ENCODE measurements at regions not wholly inside any gene's neighbourhood (a gene's known extent, or its start where the extent isn't known, plus 50 kb on each side); places are given as distances from the start of the nearest gene placed in this dataset.
A peak's percentile ranks its signal among the peaks of the same experiment; 100 is the strongest.

DNA sequence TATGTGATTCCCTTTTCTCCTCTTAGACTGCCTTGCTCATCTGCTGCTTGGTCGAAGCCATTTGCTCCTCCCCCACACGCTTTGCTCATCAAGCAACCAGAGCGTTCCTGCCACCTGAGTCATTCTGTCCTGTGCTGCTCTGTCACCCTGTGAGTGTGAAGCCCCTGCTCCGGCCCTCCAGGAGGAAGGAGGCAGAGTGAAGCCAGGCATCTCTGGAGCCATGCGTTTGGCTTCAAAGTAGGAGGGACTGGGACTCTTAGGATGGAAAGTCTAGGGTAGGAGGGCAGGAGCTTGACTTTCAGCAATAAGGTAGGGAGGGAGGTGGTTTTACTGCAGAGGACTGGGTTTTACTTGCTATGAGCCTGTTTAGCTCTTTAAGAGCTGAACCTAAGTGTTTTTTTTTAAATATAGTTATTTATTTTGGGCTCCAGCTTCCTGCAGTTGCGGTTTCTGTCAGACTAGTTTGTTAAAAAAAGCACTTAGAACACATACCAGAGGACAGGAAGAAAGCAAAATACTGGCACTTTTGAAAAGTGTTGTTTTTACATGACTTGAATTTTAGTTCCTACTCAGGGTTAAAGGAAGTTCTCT is 63.6 kb downstream of the SPINK2 start:
- H3K9me3 Mint-ChIP-seq (ENCODE audit: low read depth), result no peaks in the 10 kb centered on the region
- H3K4me3 Mint-ChIP-seq, result peak overlapping the region; percentile 49
- ChIA-PET CTCF (interaction anchor here (0.6 to 3.3 kb wide), 6 partner anchors 37 to 181 kb away, joined by 3 to 15 read pairs (median 3); no protein-coding TSS in a partner anchor), POLR2A (interaction anchor here (1.0 kb wide), 1 partner anchor 35 kb away, joined by 3 read pairs; no protein-coding TSS in a partner anchor)
- ATAC-seq (peak; percentile 98), DNase-seq (peak; percentile 92)
- peak overlapping the region; percentile 91 for H3K27ac Mint-ChIP-seq
- intact Hi-C loops (cut with DNase I, micrococcal nuclease), result loop anchor here (1.0 to 5.0 kb wide), 8 partner anchors 35 to 219 kb away; partner anchors contain the start of genes HOPX (in 1 of the 2), NOA1 (in 1 of the 2), POLR2B (in 1 of the 2) and REST (in 1 of the 2)
- no peaks in the 10 kb centered on the region for H3K36me3 Mint-ChIP-seq (ENCODE audit: low read depth)
- H3K4me1 Mint-ChIP-seq, result peaks cover 59% of the 10 kb centered on the region
- H3K27me3 Mint-ChIP-seq, result no peaks in the 10 kb centered on the region

DNA sequence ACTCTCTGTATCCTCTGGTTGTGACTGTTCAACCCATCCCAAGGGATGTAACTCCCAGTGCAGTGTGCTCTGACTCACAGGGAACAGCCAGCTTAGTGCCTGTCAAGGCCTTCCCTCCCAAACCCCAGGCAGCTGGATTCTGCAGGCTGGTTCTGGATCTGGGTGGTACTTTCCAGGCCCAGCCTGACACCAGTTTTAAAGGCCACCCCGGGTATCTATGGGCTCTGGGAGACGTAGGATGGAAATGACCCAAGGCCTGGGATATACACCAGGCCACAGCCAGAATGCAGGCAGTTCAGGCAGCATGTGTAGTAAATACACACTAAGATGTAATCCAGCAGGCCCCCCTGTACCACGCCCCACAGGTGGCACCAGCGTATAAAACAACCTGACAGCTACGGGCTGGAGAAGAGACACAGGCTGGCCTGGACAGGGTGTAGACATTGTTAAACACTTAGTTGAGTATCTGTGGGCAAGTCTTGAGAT is 64.2 kb downstream of the SPINK2 start:
- ChIA-PET POLR2A (no interaction called here), CTCF (interaction anchor here (0.5 to 3.3 kb wide), 5 partner anchors 9 to 181 kb away, joined by 3 to 15 read pairs (median 4); no protein-coding TSS in a partner anchor)
- DNase-seq (peak; percentile 58), ATAC-seq (peak; percentile 67)
- H3K9me3 Mint-ChIP-seq (ENCODE audit: low read depth), result no peaks in the 10 kb centered on the region
- H3K36me3 Mint-ChIP-seq (ENCODE audit: low read depth), result no peaks in the 10 kb centered on the region
- H3K4me1 Mint-ChIP-seq, result peaks cover 52% of the 10 kb centered on the region
- peak overlapping the region; percentile 49 for H3K4me3 Mint-ChIP-seq
- no peaks in the 10 kb centered on the region for H3K27me3 Mint-ChIP-seq
- peak overlapping the region; percentile 91 for H3K27ac Mint-ChIP-seq
- intact Hi-C loops (cut with DNase I, micrococcal nuclease), result loop anchor here (1.0 to 5.0 kb wide), 7 partner anchors 34 to 220 kb away; partner anchors contain the start of genes NOA1 (in 1 of the 2), POLR2B (in 1 of the 2) and REST (in 1 of the 2)

DNA sequence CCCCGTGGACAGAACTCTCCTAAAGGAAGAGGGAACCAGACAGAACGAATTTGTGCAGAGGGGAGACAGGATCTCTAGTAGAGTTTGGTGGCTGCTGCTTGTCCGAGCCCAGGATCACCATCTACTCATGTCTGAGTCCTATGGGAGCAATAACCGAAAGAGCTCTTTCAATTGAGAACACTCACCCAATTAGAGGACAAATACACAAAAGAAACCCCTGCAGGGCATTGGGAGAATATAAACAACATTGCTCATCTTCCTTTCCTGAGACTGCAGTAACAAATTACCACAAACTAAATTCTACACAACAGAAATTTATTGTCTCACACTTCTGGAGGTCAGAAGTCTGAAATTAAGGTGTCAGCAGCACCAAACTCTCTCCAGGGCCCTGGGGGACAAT is 65.6 kb downstream of the SPINK2 start:
- Mint-ChIP-seq H3K4me3 (no peak overlapping the region), H3K36me3 (ENCODE audit: low read depth) (no peaks in the 10 kb centered on the region), H3K4me1 (peaks cover 46% of the 10 kb centered on the region), H3K9me3 (ENCODE audit: low read depth) (no peaks in the 10 kb centered on the region), H3K27ac (no peak overlapping the region), H3K27me3 (no peaks in the 10 kb centered on the region)
- ChIA-PET CTCF (interaction anchor here (0.6 kb wide), 1 partner anchor 23 kb away, joined by 3 read pairs; no protein-coding TSS in a partner anchor), POLR2A (no interaction called here)
- ATAC-seq (no peak), DNase-seq (no peak)
- intact Hi-C loops (cut with DNase I, micrococcal nuclease), result loop anchor here (2.0 to 5.0 kb wide), 6 partner anchors 33 to 221 kb away; partner anchors contain the start of genes NOA1 (in 1 of the 2), POLR2B (in 1 of the 2) and REST (in 1 of the 2)

DNA sequence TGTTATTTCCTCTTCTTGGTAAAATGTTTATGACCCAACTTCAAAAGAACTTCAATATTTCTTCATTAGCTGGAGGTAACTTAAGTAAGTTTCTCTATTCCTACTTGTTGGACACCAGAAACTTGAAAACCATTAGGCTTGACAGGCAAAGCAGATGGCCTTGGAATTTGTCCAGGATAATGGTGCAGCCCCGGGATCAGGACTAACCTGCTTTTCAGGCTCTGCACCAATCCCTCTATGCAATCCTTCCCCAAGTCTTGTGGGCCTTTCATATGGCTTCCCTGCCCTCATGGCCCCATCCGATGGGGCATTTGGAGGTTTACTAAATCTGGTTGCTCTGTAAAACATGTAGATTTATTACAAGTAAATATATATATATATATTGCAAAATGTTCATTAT is 68.5 kb downstream of the SPINK2 start:
- Mint-ChIP-seq H3K9me3 (ENCODE audit: low read depth) (peaks cover 4% of the 10 kb centered on the region), H3K4me1 (peaks cover 28% of the 10 kb centered on the region), H3K4me3 (no peak overlapping the region), H3K27me3 (no peaks in the 10 kb centered on the region), H3K27ac (no peak overlapping the region), H3K36me3 (ENCODE audit: low read depth) (no peaks in the 10 kb centered on the region)
- intact Hi-C loops (cut with DNase I, micrococcal nuclease), result no loop called here
- ATAC-seq (no peak), DNase-seq (no peak)
- POLR2A ChIA-PET, result interaction anchor here (0.6 kb wide), 1 partner anchor 52 kb away, joined by 5 read pairs; no protein-coding TSS in a partner anchor
- CTCF ChIA-PET, result no interaction called here

DNA sequence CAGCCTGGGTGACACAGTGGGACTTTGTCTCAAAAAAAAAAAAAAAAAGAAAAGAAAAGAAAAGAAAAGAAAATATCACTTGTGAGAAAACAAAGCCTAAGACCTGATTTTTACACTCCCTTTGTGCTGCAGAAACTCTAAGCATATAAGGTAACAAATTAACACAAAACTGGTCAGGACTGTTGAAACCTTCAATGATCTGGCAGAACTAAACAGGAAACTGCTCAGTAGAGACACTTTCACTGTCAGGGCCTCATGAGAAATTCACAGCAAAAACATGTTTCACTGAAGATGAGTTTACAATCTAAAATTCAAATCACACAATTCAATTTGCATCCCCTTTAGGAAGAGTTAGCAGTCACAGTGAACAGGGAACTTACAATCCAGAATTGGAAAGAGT is 69.1 kb upstream of the HOPX start:
- no peak for ATAC-seq
- H3K27me3 Mint-ChIP-seq, result no peaks in the 10 kb centered on the region
- DNase-seq, result no peak
- H3K4me3 Mint-ChIP-seq, result no peak overlapping the region
- intact Hi-C loops (cut with DNase I, micrococcal nuclease), result no loop called here
- peaks cover 4% of the 10 kb centered on the region for H3K9me3 Mint-ChIP-seq (ENCODE audit: low read depth)
- ChIA-PET POLR2A (no interaction called here), CTCF (no interaction called here)
- H3K36me3 Mint-ChIP-seq (ENCODE audit: low read depth), result no peaks in the 10 kb centered on the region
- H3K27ac Mint-ChIP-seq, result no peak overlapping the region
- H3K4me1 Mint-ChIP-seq, result peaks cover 3% of the 10 kb centered on the region

DNA sequence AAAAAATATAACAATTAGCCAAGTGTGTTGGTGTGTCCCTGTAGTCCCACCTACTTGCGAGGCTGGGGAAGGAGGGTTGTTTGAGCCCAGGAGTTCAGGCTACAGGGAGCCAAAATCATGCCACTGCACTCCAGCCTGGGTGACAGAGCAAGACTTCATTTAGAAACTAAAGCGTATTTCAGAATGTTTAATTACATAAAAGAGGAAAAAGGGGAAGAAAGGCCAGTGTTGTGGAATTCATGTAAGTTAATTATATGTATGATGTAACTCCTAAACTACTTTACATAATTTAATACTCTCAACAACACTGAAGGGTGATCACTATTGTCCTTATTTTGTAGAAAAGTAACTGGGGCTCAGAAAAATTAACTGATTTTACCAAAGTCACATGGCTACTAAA is 67.2 kb upstream of the HOPX start:
- H3K27me3 Mint-ChIP-seq, result no peaks in the 10 kb centered on the region
- ChIA-PET POLR2A (no interaction called here), CTCF (no interaction called here)
- peak overlapping the region; percentile 58 for H3K27ac Mint-ChIP-seq
- intact Hi-C loops (cut with DNase I, micrococcal nuclease), result no loop called here
- H3K4me1 Mint-ChIP-seq, result peaks cover 19% of the 10 kb centered on the region
- H3K36me3 Mint-ChIP-seq (ENCODE audit: low read depth), result no peaks in the 10 kb centered on the region
- DNase-seq, result no peak
- ATAC-seq, result no peak
- H3K9me3 Mint-ChIP-seq (ENCODE audit: low read depth), result peaks cover 4% of the 10 kb centered on the region
- H3K4me3 Mint-ChIP-seq, result no peak overlapping the region

DNA sequence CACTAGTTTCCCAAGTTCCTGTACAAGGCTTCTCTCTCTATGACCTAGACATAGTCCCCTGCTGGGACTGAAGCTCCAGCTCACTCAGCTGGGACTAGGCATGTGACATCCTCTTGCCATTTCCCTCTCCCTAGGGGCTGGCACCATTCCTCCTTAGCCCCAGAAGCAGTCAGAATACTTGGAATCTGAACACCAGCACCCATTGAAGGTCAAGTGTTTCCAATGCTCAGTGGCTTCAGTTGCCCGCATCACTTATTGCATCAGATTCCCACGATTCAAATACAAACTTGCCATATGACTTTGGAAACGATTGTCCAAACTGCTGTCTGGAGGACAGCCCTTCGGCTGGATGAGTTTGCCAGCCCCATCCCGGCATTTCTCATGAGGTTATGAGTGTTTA is 65.5 kb upstream of the HOPX start:
- Mint-ChIP-seq H3K4me3 (no peak overlapping the region), H3K27ac (no peak overlapping the region), H3K36me3 (ENCODE audit: low read depth) (no peaks in the 10 kb centered on the region), H3K4me1 (peaks cover 19% of the 10 kb centered on the region), H3K27me3 (no peaks in the 10 kb centered on the region), H3K9me3 (ENCODE audit: low read depth) (peaks cover 4% of the 10 kb centered on the region)
- intact Hi-C loops (cut with DNase I, micrococcal nuclease), result no loop called here
- CTCF ChIA-PET, result no interaction called here
- POLR2A ChIA-PET, result no interaction called here
- ATAC-seq, result no peak
- no peak for DNase-seq

DNA sequence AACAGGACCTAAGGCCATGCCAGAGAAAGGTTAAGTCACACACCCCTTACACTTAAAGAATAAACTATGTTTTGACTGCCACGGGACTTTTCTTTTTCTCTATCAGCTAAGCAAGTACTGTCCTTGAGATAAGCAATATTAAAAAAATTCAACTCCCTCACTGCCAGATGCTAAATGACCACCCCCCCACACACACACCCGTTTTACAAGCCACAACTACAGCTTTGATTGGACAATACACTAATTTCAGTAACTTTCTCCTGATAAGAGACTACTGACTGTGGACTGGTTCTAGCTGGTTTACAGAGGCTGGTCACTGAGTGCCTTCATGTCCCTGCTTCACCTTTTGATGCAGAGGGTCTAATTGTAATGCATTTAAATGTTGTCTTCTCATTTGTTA is 63.9 kb upstream of the HOPX start:
- intact Hi-C loops (cut with DNase I, micrococcal nuclease), result no loop called here
- DNase-seq (no peak), ATAC-seq (no peak)
- peaks cover 15% of the 10 kb centered on the region for H3K4me1 Mint-ChIP-seq
- H3K27ac Mint-ChIP-seq, result no peak overlapping the region
- no peak overlapping the region for H3K4me3 Mint-ChIP-seq
- H3K27me3 Mint-ChIP-seq, result no peaks in the 10 kb centered on the region
- H3K36me3 Mint-ChIP-seq (ENCODE audit: low read depth), result no peaks in the 10 kb centered on the region
- H3K9me3 Mint-ChIP-seq (ENCODE audit: low read depth), result no peaks in the 10 kb centered on the region
- CTCF ChIA-PET, result no interaction called here
- POLR2A ChIA-PET, result no interaction called here

DNA sequence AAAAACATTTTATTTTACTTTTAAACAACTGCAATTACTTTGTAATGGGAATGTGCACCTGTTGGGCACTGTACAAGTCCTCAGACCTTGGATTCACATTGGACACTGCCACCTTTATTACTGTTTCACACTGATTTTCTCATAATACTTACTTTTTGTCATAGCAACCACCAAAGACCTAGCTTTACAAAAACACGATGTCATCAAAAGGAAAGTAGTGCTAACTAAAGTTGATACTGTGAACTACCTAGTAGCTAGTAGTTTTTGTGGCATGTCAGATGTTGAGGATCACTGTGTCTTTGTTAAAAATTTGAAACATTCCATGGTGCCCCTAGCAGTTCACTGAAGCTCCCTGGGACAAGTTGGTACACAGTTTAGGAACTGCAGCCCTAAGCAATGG is 62.9 kb upstream of the HOPX start:
- POLR2A ChIA-PET, result interaction anchor here (0.6 to 1.0 kb wide), 2 partner anchors 20 to 51 kb away, joined by 3 to 4 read pairs; no protein-coding TSS in a partner anchor
- CTCF ChIA-PET, result interaction anchor here (0.8 kb wide), 1 partner anchor 45 kb away, joined by 3 read pairs; no protein-coding TSS in a partner anchor
- intact Hi-C loops (cut with DNase I, micrococcal nuclease), result no loop called here
- peaks cover 18% of the 10 kb centered on the region for H3K4me1 Mint-ChIP-seq
- ATAC-seq, result peak; percentile 68
- no peak overlapping the region for H3K27ac Mint-ChIP-seq
- no peak for DNase-seq
- H3K27me3 Mint-ChIP-seq, result no peaks in the 10 kb centered on the region
- H3K4me3 Mint-ChIP-seq, result no peak overlapping the region
- H3K36me3 Mint-ChIP-seq (ENCODE audit: low read depth), result no peaks in the 10 kb centered on the region
- H3K9me3 Mint-ChIP-seq (ENCODE audit: low read depth), result no peaks in the 10 kb centered on the region

DNA sequence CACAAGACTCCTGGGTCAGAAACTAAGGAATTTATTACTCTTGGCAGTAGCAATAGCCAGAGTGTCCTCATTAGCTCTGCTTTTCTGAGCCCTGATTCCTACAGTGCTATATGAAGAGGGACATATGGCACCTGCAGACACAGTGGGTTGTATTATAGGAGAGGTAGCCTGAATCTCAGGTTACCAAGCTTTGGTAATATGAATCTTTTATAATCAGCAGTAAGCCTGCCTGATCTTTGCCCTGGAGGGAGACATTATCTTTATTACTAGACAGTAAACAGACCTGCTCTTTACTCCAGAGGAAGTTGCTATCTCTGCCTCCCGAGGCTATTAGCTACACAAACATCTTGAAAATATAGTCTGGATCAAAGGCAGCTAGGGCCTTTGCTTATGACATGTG is 62.5 kb upstream of the HOPX start:
- no peaks in the 10 kb centered on the region for H3K27me3 Mint-ChIP-seq
- CTCF ChIA-PET, result interaction anchor here (0.8 kb wide), 1 partner anchor 46 kb away, joined by 3 read pairs; no protein-coding TSS in a partner anchor
- POLR2A ChIA-PET, result interaction anchor here (1.0 kb wide), 1 partner anchor 20 kb away, joined by 3 read pairs; no protein-coding TSS in a partner anchor

DNA sequence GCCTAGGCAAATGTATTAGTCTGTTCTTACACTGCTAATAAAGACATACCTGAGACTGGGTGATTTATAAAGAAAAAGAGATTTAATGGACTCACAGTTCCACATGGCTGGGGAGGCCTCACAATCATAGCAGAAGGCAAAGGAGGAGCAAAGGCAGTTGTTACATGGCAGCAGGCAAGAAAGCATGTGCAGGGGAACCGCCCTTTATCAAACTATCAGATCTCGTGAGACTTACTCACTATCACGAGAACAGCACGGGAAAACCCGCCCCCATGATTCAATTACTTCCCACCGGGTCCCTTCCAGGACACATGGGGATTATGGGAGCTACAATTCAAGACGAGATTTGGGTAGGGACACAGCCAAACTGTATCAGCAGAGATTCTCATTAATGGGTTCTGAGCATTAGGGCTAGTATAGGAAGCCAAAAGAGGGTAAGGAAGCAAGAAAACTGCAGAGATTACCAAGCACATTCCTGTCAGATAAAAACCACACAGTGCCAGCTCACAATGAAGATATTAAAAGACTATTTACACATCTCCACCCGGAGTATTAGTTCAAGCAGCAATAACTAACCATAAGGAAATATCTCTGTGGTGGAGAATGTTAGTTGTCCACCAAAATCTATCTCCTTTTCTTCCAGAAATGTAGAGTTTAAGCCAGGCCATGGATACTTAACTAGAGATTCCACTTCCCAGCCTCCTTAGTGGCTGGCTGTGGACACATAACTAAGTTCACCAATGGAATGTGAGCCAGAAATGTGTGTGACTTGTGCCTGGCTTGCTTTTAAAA is 61.2 kb upstream of the HOPX start:
- CTCF ChIA-PET, result no interaction called here
- H3K9me3 Mint-ChIP-seq (ENCODE audit: low read depth), result no peaks in the 10 kb centered on the region
- H3K4me1 Mint-ChIP-seq, result peaks cover 28% of the 10 kb centered on the region

More for the DNA sequence above, 62.5 kb upstream of the HOPX start:
- peaks cover 23% of the 10 kb centered on the region for H3K4me1 Mint-ChIP-seq
- DNase-seq, result no peak
- no peaks in the 10 kb centered on the region for H3K36me3 Mint-ChIP-seq (ENCODE audit: low read depth)
- intact Hi-C loops (cut with DNase I, micrococcal nuclease), result no loop called here
- ATAC-seq, result no peak
- H3K4me3 Mint-ChIP-seq, result no peak overlapping the region
- no peak overlapping the region for H3K27ac Mint-ChIP-seq
- H3K9me3 Mint-ChIP-seq (ENCODE audit: low read depth), result no peaks in the 10 kb centered on the region

More for the DNA sequence above, 61.2 kb upstream of the HOPX start:
- DNase-seq, result no peak
- Mint-ChIP-seq H3K27ac (no peak overlapping the region), H3K36me3 (ENCODE audit: low read depth) (no peaks in the 10 kb centered on the region), H3K4me3 (no peak overlapping the region), H3K27me3 (no peaks in the 10 kb centered on the region)
- POLR2A ChIA-PET, result no interaction called here
- intact Hi-C loops (cut with DNase I, micrococcal nuclease), result no loop called here
- no peak for ATAC-seq
